OCI-LY7 (cell line): ENCODE measurements at regions not wholly inside any gene's neighbourhood (a gene's known extent, or its start where the extent isn't known, plus 50 kb on each side); places are given as distances from the start of the nearest gene placed in this dataset.
A peak's percentile ranks its signal among the peaks of the same experiment; 100 is the strongest.

Experiments
- BruUV-seq: library from RNA; stranded (reverse); fragments of 400-500 nt; replicated peaks from 2 replicates; lab custom pipeline; 2021; lab: Mats Ljungman, UMichigan
- CTCF ChIA-PET: fragments of 300-600 bp; sonication (Branson Sonifier 250); formaldehyde crosslinking; loops from one replicate; lab custom pipeline; 2022; ENCODE audit warnings: antibody characterized with exemption; ENCODE audit not compliant: unreplicated experiment; lab: Charles Lee
- POLR2A ChIA-PET: fragments of 300-600 bp; sonication (Branson Sonifier 250); formaldehyde crosslinking; loops from one replicate; lab custom pipeline; 2022; ENCODE audit warnings: antibody characterized with exemption; lab: Charles Lee
- DNase-seq: peaks from one replicate; pipeline ENCODE4 v3.0.0-alpha.2; 2015; ENCODE audit warnings: low spot score
- H2AFZ ChIP-seq: fragments of 200-600 bp; sonication (generic), shearing (Covaris generic); 2 replicates; pipeline ENCODE4 v1.6.1; 2014; ENCODE audit warnings: mild to moderate bottlenecking, antibody characterized with exemption, low read length, moderate library complexity
- H3K27ac ChIP-seq: fragments of 200-600 bp; sonication (generic); 2 replicates; pipeline ENCODE4 v1.5.1; 2014; ENCODE audit warnings: mixed run types, low read depth, mild to moderate bottlenecking, moderate library complexity, low read length, inconsistent platforms; ENCODE audit not compliant: poor library complexity, severe bottlenecking
- H3K36me3 ChIP-seq: fragments of 200-600 bp; sonication (generic); 2 replicates; pipeline ENCODE4 v1.6.1; 2014; ENCODE audit warnings: mild to moderate bottlenecking, antibody characterized with exemption, low read length, moderate library complexity, mixed read lengths; ENCODE audit not compliant: insufficient read depth
- H3K4me1 ChIP-seq: fragments of 200-600 bp; sonication (generic); 2 replicates; pipeline ENCODE4 v1.5.1; 2014; ENCODE audit warnings: mild to moderate bottlenecking, low read length; ENCODE audit not compliant: insufficient read depth, poor library complexity, severe bottlenecking
- H3K4me2 ChIP-seq: fragments of 200-600 bp; sonication (generic); 2 replicates; pipeline ENCODE4 v1.6.1; 2014; ENCODE audit warnings: mild to moderate bottlenecking, low read length
- H3K4me3 ChIP-seq: fragments of 200-600 bp; sonication (generic); 2 replicates; pipeline ENCODE4 v1.5.1; 2014; ENCODE audit warnings: mild to moderate bottlenecking, low read depth, low read length; ENCODE audit not compliant: poor library complexity, severe bottlenecking
- H3K79me2 ChIP-seq: fragments of 200-600 bp; sonication (generic); 2 replicates; pipeline ENCODE4 v1.6.1; 2016; ENCODE audit warnings: low read depth, mild to moderate bottlenecking, low read length, moderate library complexity, mixed read lengths; ENCODE audit not compliant: insufficient read depth
- H3K9me2 ChIP-seq: fragments of 200-600 bp; sonication (generic); 2 replicates; pipeline ENCODE4 v1.6.1; 2016; ENCODE audit warnings: mild to moderate bottlenecking, low read length, mixed read lengths; ENCODE audit not compliant: insufficient read depth
- H3K9me3 ChIP-seq: fragments of 200-600 bp; sonication (generic); 2 replicates; pipeline ENCODE4 v1.6.1; 2014; ENCODE audit warnings: mild to moderate bottlenecking, mixed run types, low read length, mixed read lengths
- H4K20me1 ChIP-seq: fragments of 200-600 bp; sonication (generic); 2 replicates; pipeline ENCODE4 v1.6.1; 2014; ENCODE audit warnings: mild to moderate bottlenecking, antibody characterized with exemption, low read length, moderate library complexity, mixed read lengths; ENCODE audit not compliant: insufficient read depth
- EZH2phosphoT487 ChIP-seq: fragments of 200-600 bp; sonication (generic); IDR thresholded peaks from 2 replicates; pipeline ENCODE4 v1.6.1; 2018; ENCODE audit warnings: low read depth, borderline replicate concordance, mild to moderate bottlenecking, mixed run types, antibody characterized with exemption, low read length, moderate library complexity, mixed read lengths
- intact Hi-C: fragments of 100-400 bp; cut with micrococcal nuclease; formaldehyde crosslinking; loops from one replicate; pipeline ENCODE4 v1.10.0; 2022; ENCODE audit not compliant: unreplicated experiment
- TF ChIP-seq, protein P1 (sequence below): fragments of 200-600 bp; sonication (generic); conservative IDR thresholded peaks from 2 replicates; pipeline ENCODE4 v1.5.1; 2014; ENCODE audit warnings: mild to moderate bottlenecking, antibody characterized with exemption, low read length, moderate library complexity, mixed read lengths

DNA sequence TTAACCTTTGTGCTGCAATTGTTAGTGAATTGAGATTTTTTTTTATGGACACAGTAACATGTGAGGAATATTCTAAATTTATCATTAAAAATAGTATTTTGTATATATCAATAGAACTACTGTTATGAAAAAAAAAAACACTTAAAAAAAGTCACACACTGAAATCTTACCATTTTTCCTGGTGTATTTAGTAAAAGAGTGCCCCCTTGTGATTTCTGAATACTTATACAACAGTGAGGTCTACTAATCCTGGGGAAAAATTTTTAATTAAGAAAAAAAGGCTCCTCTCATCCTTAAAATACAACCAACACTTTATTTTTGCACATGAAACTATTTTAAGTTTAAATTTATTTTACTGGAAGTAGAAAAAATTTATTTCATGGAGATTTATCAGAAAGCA, 56.4 kb upstream of the SPOCK3 start:
- Histone ChIP-seq H3K4me3 (no peak overlapping the region), H3K9me3 (no peaks in the 10 kb centered on the region), H3K79me2 (no peaks in the 10 kb centered on the region), H3K36me3 (no peaks in the 10 kb centered on the region), H3K4me1 (no peaks in the 10 kb centered on the region), H3K27ac (no peak overlapping the region), H3K9me2 (no peaks in the 10 kb centered on the region), H4K20me1 (no peaks in the 10 kb centered on the region), H2AFZ (no peak overlapping the region), H3K4me2 (no peak overlapping the region)
- intact Hi-C loops: loop anchor here (5.0 kb wide), 1 partner anchor 268 kb away; no protein-coding TSS in a partner anchor
- ChIA-PET CTCF (no interaction called here), POLR2A (no interaction called here)
- TF ChIP-seq, protein P1, sequence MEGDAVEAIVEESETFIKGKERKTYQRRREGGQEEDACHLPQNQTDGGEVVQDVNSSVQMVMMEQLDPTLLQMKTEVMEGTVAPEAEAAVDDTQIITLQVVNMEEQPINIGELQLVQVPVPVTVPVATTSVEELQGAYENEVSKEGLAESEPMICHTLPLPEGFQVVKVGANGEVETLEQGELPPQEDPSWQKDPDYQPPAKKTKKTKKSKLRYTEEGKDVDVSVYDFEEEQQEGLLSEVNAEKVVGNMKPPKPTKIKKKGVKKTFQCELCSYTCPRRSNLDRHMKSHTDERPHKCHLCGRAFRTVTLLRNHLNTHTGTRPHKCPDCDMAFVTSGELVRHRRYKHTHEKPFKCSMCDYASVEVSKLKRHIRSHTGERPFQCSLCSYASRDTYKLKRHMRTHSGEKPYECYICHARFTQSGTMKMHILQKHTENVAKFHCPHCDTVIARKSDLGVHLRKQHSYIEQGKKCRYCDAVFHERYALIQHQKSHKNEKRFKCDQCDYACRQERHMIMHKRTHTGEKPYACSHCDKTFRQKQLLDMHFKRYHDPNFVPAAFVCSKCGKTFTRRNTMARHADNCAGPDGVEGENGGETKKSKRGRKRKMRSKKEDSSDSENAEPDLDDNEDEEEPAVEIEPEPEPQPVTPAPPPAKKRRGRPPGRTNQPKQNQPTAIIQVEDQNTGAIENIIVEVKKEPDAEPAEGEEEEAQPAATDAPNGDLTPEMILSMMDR: peak; percentile 50
- TF ChIP-seq EZH2phosphoT487: no peak
- no TSS peak for BruUV-seq
- no peak for DNase-seq

DNA sequence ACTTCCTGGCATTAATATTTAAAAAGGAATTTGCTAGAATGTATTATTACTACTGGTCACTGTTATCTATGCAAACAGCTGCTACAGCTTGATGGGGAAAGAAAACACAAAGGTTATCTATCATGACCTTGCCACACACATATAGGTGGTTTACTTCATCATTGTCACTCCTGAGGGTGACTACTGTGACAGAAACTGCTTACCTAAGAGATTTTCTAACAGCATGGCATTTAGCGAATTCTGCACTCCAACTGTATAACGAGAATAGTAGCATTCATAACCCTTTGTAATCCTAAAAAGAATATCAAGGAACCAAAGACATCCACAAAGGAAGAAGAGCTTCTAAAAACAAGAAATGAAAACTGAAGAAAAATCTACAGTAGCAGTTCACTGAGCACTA, 74.6 kb upstream of the SPOCK3 start:
- no peak overlapping the region for H3K4me2 ChIP-seq

DNA sequence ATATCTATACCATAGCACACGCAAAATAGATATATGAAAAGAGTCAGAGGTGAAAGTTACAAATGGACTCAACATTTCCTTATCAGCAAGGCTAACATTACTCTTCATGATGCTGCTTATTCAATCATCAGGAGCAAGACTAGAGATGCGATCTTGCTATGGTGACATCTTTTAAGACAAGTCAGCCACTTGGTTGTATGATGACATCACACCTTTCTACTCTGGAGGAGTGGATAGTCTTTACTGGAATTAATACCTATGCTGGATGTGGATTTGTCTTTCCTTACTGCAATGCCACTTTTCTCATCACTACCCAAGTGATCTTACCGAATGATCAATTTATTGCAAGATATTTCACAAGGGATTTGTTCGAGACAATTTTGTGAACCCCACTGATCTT, 87.0 kb upstream of the SPOCK3 start:
- BruUV-seq: no TSS peak
- no peak overlapping the region for H3K4me3 ChIP-seq
- no peak for DNase-seq
- CTCF ChIA-PET: no interaction called here
- intact Hi-C loops: no loop called here
- no peak for TF ChIP-seq EZH2phosphoT487
- TF ChIP-seq, protein P1: no peak
- H4K20me1 ChIP-seq: no peaks in the 10 kb centered on the region
- H2AFZ ChIP-seq: no peak overlapping the region
- no peaks in the 10 kb centered on the region for H3K79me2 ChIP-seq
- no peaks in the 10 kb centered on the region for H3K4me1 ChIP-seq
- H3K4me2 ChIP-seq: no peak overlapping the region
- no peaks in the 10 kb centered on the region for H3K36me3 ChIP-seq
- no peaks in the 10 kb centered on the region for H3K9me3 ChIP-seq
- H3K27ac ChIP-seq: no peak overlapping the region
- no peaks in the 10 kb centered on the region for H3K9me2 ChIP-seq
- POLR2A ChIA-PET: no interaction called here

More for the DNA sequence above, 74.6 kb upstream of the SPOCK3 start:
- H3K4me3 ChIP-seq: no peak overlapping the region
- H3K9me2 ChIP-seq: no peaks in the 10 kb centered on the region
- H3K9me3 ChIP-seq: no peaks in the 10 kb centered on the region
- H3K79me2 ChIP-seq: no peaks in the 10 kb centered on the region
- POLR2A ChIA-PET: interaction anchor here (0.6 to 1.0 kb wide), 2 partner anchors 51 to 54 kb away, joined by 3 read pairs; no protein-coding TSS in a partner anchor
- BruUV-seq: no TSS peak
- intact Hi-C loops: no loop called here
- DNase-seq: no peak
- H4K20me1 ChIP-seq: no peaks in the 10 kb centered on the region
- TF ChIP-seq EZH2phosphoT487: no peak
- TF ChIP-seq, protein P1: no peak
- no peaks in the 10 kb centered on the region for H3K4me1 ChIP-seq
- H3K36me3 ChIP-seq: no peaks in the 10 kb centered on the region
- no peak overlapping the region for H2AFZ ChIP-seq
- CTCF ChIA-PET: no interaction called here
- no peak overlapping the region for H3K27ac ChIP-seq
